Esophagus muscularis mucosa (tissue), 4 donors: ENCODE measurements at regions not wholly inside any gene's neighbourhood (a gene's known extent, or its start where the extent isn't known, plus 50 kb on each side); places are given as distances from the start of the nearest gene placed in this dataset.

Experiments used
- DNase-seq: peaks from one replicate; pipeline ENCODE4 v3.0.0-alpha.2; 2017; ENCODE audit errors: extremely low spot score
- H3K27ac ChIP-seq, 4 donors: fragments of 200-600 bp; sonication (generic); replicated peaks in 1 of 4; 1 replicate in 3 of 4; 2 replicates in 1 of 4; pipeline ENCODE4 v1.5.1; 2016 to 2019; ENCODE audit warnings: mild to moderate bottlenecking in 1 of 4
- H3K27me3 ChIP-seq, 4 donors: fragments of 200-600 bp; sonication (generic); one replicate each; pipeline versions ENCODE4 v1.5.1 to v1.6.0; 2016 to 2019
- H3K36me3 ChIP-seq, 4 donors: fragments of 200-600 bp; sonication (generic); one replicate each; pipeline ENCODE4 v1.5.1; 2016 to 2019
- H3K4me1 ChIP-seq, 4 donors: fragments of 200-600 bp; sonication (generic); one replicate each; pipeline ENCODE4 v1.5.1; 2016 to 2019
- H3K4me3 ChIP-seq, 4 donors: fragments of 200-600 bp; sonication (generic); 1 replicate in 2 of 4; 2 replicates in 2 of 4; pipeline ENCODE4 v1.5.1; 2016 to 2019; ENCODE audit warnings: mild to moderate bottlenecking in 4 of 4, moderate library complexity in 1 of 4
- H3K9me3 ChIP-seq, 4 donors: fragments of 200-600 bp; sonication (generic); 1 replicate in 3 of 4; 2 replicates in 1 of 4; pipeline ENCODE4 v1.5.1; 2016 to 2019
- CTCF ChIP-seq, 3 experiments: fragments of 200-600 bp in 2 of 3; fragments of 450-650 bp in 1 of 3; sonication (generic) in 2 of 3; IDR thresholded peaks; one replicate each; pipeline ENCODE4 v1.5.1; 2017 to 2019; ENCODE audit warnings: antibody characterized with exemption in 3 of 3, mild to moderate bottlenecking in 2 of 3, moderate library complexity in 1 of 3
- EP300 ChIP-seq: sonication (generic); formaldehyde crosslinking; IDR thresholded peaks from one replicate; pipeline ENCODE4 v1.6.1; 2017; ENCODE audit warnings: antibody characterized with exemption
- POLR2A ChIP-seq: fragments of 450-650 bp; IDR thresholded peaks from one replicate; pipeline ENCODE4 v1.6.1; 2017; ENCODE audit warnings: antibody characterized with exemption, moderate library complexity, mild to moderate bottlenecking, low read depth
- POLR2AphosphoS5 ChIP-seq, 2 donors: sonication (generic); formaldehyde crosslinking; IDR thresholded peaks; one replicate each; pipeline ENCODE4 v1.6.1; 2017; ENCODE audit warnings: antibody characterized with exemption in 2 of 2
- WGBS: methylation state at CpG from one replicate; pipeline ENCODE4 v1.1.5; 2018; 5-methylcytosine and 5-hydroxymethylcytosine counted together
- intact Hi-C: fragments of 100-400 bp; cut with DNase I; formaldehyde crosslinking; loops from one replicate; pipeline ENCODE4 v1.15.1; 2023

GRCh38 chr4:148716431-148717052, 274.3 kb upstream of the NR3C2 start:
- no peaks in the 10 kb centered on the region for H3K9me3 ChIP-seq
- H3K27me3 ChIP-seq, result no peaks in the 10 kb centered on the region
- no peak overlapping the region for H3K4me3 ChIP-seq
- H3K36me3 ChIP-seq, result no peaks in the 10 kb centered on the region
- no peak for DNase-seq
- intact Hi-C loops, result no loop called here
- no peaks in the 10 kb centered on the region for H3K4me1 ChIP-seq
- H3K27ac ChIP-seq, result no peak overlapping the region
- WGBS, result 48% methylated on average over 1 of the region's 1 CpG
- TF ChIP-seq CTCF (IDR thresholded peaks at IDR 0.05) (no peak), EP300 (no peak), POLR2A (no peak), POLR2AphosphoS5 (IDR thresholded peaks at IDR 0.05) (no peak)

- DNase-seq, result no peak
- H3K27ac ChIP-seq, result no peak overlapping the region
- WGBS, result 88% methylated on average over 1 of the region's 1 CpG
- no peaks in the 10 kb centered on the region for H3K36me3 ChIP-seq
- no peaks in the 10 kb centered on the region for H3K4me1 ChIP-seq
- H3K9me3 ChIP-seq, result peaks cover 0 to 7% (median 3%) of the 10 kb centered on the region in 4 donors
- no peak overlapping the region for H3K4me3 ChIP-seq
- H3K27me3 ChIP-seq, result no peaks in the 10 kb centered on the region
- intact Hi-C loops, result no loop called here
- peak in 1 of 3 experiments; percentile 13 for TF ChIP-seq CTCF (IDR thresholded peaks at IDR 0.05)
- no peak for TF ChIP-seq POLR2AphosphoS5 (IDR thresholded peaks at IDR 0.05)
- no peak for TF ChIP-seq POLR2A
- TF ChIP-seq EP300, result no peak
These were observed 262.1 kb upstream of the NR3C2 start for GRCh38 chr4:148704291-148704690.

GRCh38 chr4:148694702-148695101, 252.5 kb upstream of the NR3C2 start:
- 87% methylated on average over 5 of the region's 5 CpGs for WGBS
- H3K9me3 ChIP-seq, result no peaks in the 10 kb centered on the region

GRCh38 chr4:148693913-148694649, 251.9 kb upstream of the NR3C2 start:
- WGBS, result 85% methylated on average over 2 of the region's 2 CpGs
- DNase-seq, result no peak
- intact Hi-C loops, result no loop called here
- H3K4me3 ChIP-seq, result no peak overlapping the region
- TF ChIP-seq EP300, result no peak
- TF ChIP-seq POLR2A, result no peak
- no peak for TF ChIP-seq POLR2AphosphoS5 (IDR thresholded peaks at IDR 0.05)
- no peak for TF ChIP-seq CTCF (IDR thresholded peaks at IDR 0.05)
- H3K27ac ChIP-seq, result no peak overlapping the region
- no peaks in the 10 kb centered on the region for H3K9me3 ChIP-seq
- peaks cover 0 to 7% (median 2%) of the 10 kb centered on the region in 4 donors for H3K4me1 ChIP-seq
- H3K27me3 ChIP-seq, result no peaks in the 10 kb centered on the region
- no peaks in the 10 kb centered on the region for H3K36me3 ChIP-seq

More at GRCh38 chr4:148694702-148695101, 252.5 kb upstream of the NR3C2 start:
- intact Hi-C loops, result no loop called here
- no peak for DNase-seq
- Histone ChIP-seq H3K4me1 (peaks cover 0 to 7% (median 2%) of the 10 kb centered on the region in 4 donors), H3K36me3 (no peaks in the 10 kb centered on the region), H3K27ac (no peak overlapping the region), H3K4me3 (no peak overlapping the region), H3K27me3 (no peaks in the 10 kb centered on the region)
- TF ChIP-seq POLR2A, result no peak
- no peak for TF ChIP-seq POLR2AphosphoS5 (IDR thresholded peaks at IDR 0.05)
- no peak for TF ChIP-seq EP300
- TF ChIP-seq CTCF (IDR thresholded peaks at IDR 0.05), result no peak
